AG04450 (cell line): ENCODE measurements at regions not wholly inside any gene's neighbourhood (a gene's known extent, or its start where the extent isn't known, plus 50 kb on each side); places are given as distances from the start of the nearest gene placed in this dataset.

ENCODE experiments used
- CTCF ChIA-PET: fragments of 300-600, 350-600 bp; formaldehyde crosslinking; extraction: SDS; loops from one replicate; lab custom pipeline; 2022; ENCODE audit warnings: antibody characterized with exemption, inconsistent platforms; lab: Charles Lee
- POLR2A ChIA-PET: fragments of 350-600 bp; formaldehyde crosslinking; extraction: SDS; loops from one replicate; lab custom pipeline; 2021; ENCODE audit warnings: antibody characterized with exemption, inconsistent platforms; lab: Yijun Ruan, JAX
- DNase-seq: peaks from one replicate; pipeline ENCODE4 v3.0.0-alpha.2; 2011; ENCODE audit warnings: low read depth, low spot score
- H3K27ac ChIP-seq: one replicate; pipeline ENCODE4 v1.5.1; 2012; ENCODE audit warnings: low read depth, low read length, control low read depth
- H3K27me3 ChIP-seq: one replicate; pipeline ENCODE4 v1.6.0; 2012; ENCODE audit warnings: low read length; ENCODE audit not compliant: control insufficient read depth, insufficient read depth
- H3K4me3 ChIP-seq: 2 replicates; pipeline ENCODE4 v1.5.1; 2011; ENCODE audit warnings: mild to moderate bottlenecking, low read depth, low read length, control low read depth
- H3K9me3 ChIP-seq: 2 replicates; pipeline ENCODE4 v1.5.1; 2012; ENCODE audit warnings: low read length; ENCODE audit not compliant: control insufficient read depth, insufficient read depth
- CTCF ChIP-seq: IDR thresholded peaks from 2 replicates; pipeline ENCODE4 v1.5.1; 2011; ENCODE audit warnings: low read depth, low read length, control low read depth, inconsistent platforms

- Histone ChIP-seq H3K27me3 (peaks cover 10% of the 10 kb centered on the region), H3K9me3 (no peaks in the 10 kb centered on the region), H3K27ac (no peak overlapping the region), H3K4me3 (no peak overlapping the region)
- CTCF ChIA-PET, result interaction anchor here (1.6 to 7.0 kb wide), 3 partner anchors 7 to 846 kb away, joined by 6 to 40 read pairs (median 35); no protein-coding TSS in a partner anchor
- POLR2A ChIA-PET, result no interaction called here
- DNase-seq, result no peak
- no peak for TF ChIP-seq CTCF
Measured at GRCh38 chr11:10941414-10941813, 83.6 kb upstream of the ZBED5 start.

GRCh38 chr11:10938650-10939387 lies 81.0 kb upstream of the ZBED5 start:
- Histone ChIP-seq H3K27me3 (no peaks in the 10 kb centered on the region), H3K9me3 (no peaks in the 10 kb centered on the region), H3K4me3 (no peak overlapping the region), H3K27ac (no peak overlapping the region)
- TF ChIP-seq CTCF, result no peak
- no peak for DNase-seq
- ChIA-PET CTCF (interaction anchor here (0.7 to 7.0 kb wide), 2 partner anchors 39 to 849 kb away, joined by 3 to 35 read pairs; no protein-coding TSS in a partner anchor), POLR2A (interaction anchor here (0.6 kb wide), 1 partner anchor 38 kb away, joined by 4 read pairs; no protein-coding TSS in a partner anchor)

- Histone ChIP-seq H3K27ac (no peak overlapping the region), H3K27me3 (no peaks in the 10 kb centered on the region), H3K9me3 (no peaks in the 10 kb centered on the region), H3K4me3 (no peak overlapping the region)
- POLR2A ChIA-PET, result no interaction called here
- no peak for DNase-seq
- CTCF ChIA-PET, result no interaction called here
- TF ChIP-seq CTCF, result no peak
Measured at GRCh38 chr11:10938231-10938630, 80.4 kb upstream of the ZBED5 start.

- POLR2A ChIA-PET, result interaction anchor here (1.6 kb wide), 1 partner anchor 128 kb away, joined by 3 read pairs; the partner anchor contains the start of gene EIF4G2
- CTCF ChIA-PET, result interaction anchor here (0.8 to 1.5 kb wide), 3 partner anchors 86 to 850 kb away, joined by 3 to 4 read pairs (median 3); no protein-coding TSS in a partner anchor
- H3K27ac ChIP-seq, result no peak overlapping the region
- no peaks in the 10 kb centered on the region for H3K27me3 ChIP-seq
- no peak overlapping the region for H3K4me3 ChIP-seq
- no peak for DNase-seq
- TF ChIP-seq CTCF, result no peak
- no peaks in the 10 kb centered on the region for H3K9me3 ChIP-seq
Measured at GRCh38 chr11:10937385-10937771, 79.5 kb upstream of the ZBED5 start.

GRCh38 chr11:10936626-10937384 lies 79.0 kb upstream of the ZBED5 start:
- Histone ChIP-seq H3K4me3 (no peak overlapping the region), H3K27me3 (no peaks in the 10 kb centered on the region), H3K9me3 (no peaks in the 10 kb centered on the region), H3K27ac (no peak overlapping the region)
- TF ChIP-seq CTCF, result no peak
- CTCF ChIA-PET, result interaction anchor here (0.7 to 1.5 kb wide), 4 partner anchors 87 to 851 kb away, joined by 3 to 4 read pairs (median 3); no protein-coding TSS in a partner anchor
- DNase-seq, result no peak
- POLR2A ChIA-PET, result interaction anchor here (1.6 kb wide), 1 partner anchor 128 kb away, joined by 3 read pairs; the partner anchor contains the start of gene EIF4G2
